Stromal cell of bone marrow (primary cell): ENCODE measurements at regions not wholly inside any gene's neighbourhood (a gene's known extent, or its start where the extent isn't known, plus 50 kb on each side); places are given as distances from the start of the nearest gene placed in this dataset.
"Not testable (repeated sequence)": the region's sequence is repeated elsewhere in the genome, so short reads cannot be mapped to it uniquely, and the experiment has no call there.

Experiments used
- DNase-seq: peaks from one replicate; pipeline ENCODE4 v3.0.0-alpha.2; 2012; ENCODE audit warnings: low read depth

DNA sequence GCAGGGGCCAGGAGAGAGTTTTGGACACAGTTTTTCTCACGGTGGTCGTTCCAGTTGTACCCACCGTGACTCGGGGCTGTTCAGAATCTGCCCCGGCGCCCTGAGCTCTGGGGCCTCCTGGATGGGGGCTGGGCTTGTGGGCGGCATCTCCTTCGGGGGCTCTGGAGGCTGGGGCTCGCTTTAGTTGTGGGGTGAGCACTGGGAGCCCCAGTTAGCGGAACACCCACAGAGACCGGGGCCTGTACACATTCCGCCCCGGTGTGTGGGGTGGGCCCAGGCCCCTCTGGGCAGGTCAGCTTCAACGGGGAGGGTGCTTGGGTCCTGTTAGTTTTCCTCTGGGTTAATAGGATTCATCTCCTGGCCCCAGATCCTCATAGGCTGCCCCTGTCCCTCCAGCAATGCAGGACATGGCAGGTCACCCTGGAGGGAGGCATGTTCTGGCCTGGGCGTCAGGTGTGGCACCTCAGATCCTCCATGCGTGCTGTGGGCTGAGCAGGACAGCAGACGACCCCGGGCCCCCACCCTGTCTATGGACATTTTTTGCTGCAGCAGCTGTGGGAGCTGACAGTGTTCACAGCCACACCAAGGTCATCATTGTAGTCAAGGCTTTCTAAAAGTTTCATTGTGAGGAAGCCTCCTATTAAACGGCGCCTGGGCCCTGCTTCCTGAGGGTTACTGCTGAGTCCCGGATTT lies 393.2 kb downstream of the TMEM121 start:
- no peak for DNase-seq

DNA sequence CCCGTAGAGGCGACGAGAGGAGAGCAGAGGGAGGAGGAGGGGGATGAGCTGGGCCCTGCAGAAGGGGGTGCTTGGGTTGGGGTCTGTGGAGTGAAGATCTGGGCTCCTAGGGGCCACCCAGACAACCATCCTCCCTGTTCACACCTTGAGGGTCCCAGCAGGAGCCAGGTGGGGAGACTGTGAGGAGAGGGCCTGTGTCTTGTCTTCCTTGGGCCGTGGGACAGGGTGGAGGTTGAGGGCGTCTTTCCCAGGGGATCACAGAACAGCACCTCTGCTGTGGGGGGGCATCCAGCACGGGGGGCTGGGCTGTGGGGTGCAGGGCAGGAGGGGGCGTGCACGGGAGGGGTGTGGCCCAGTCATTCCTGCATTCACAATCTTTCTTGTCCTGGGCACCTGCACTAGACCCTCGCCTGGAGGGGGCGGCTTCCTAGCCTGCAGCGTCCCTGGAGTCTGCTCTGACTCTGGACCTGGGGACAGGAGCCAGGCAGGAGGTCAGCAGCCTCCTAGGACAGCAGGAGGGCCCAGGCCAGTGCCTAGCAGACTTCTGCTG lies 393.8 kb downstream of the TMEM121 start:
- DNase-seq = not testable (repeated sequence)

DNA sequence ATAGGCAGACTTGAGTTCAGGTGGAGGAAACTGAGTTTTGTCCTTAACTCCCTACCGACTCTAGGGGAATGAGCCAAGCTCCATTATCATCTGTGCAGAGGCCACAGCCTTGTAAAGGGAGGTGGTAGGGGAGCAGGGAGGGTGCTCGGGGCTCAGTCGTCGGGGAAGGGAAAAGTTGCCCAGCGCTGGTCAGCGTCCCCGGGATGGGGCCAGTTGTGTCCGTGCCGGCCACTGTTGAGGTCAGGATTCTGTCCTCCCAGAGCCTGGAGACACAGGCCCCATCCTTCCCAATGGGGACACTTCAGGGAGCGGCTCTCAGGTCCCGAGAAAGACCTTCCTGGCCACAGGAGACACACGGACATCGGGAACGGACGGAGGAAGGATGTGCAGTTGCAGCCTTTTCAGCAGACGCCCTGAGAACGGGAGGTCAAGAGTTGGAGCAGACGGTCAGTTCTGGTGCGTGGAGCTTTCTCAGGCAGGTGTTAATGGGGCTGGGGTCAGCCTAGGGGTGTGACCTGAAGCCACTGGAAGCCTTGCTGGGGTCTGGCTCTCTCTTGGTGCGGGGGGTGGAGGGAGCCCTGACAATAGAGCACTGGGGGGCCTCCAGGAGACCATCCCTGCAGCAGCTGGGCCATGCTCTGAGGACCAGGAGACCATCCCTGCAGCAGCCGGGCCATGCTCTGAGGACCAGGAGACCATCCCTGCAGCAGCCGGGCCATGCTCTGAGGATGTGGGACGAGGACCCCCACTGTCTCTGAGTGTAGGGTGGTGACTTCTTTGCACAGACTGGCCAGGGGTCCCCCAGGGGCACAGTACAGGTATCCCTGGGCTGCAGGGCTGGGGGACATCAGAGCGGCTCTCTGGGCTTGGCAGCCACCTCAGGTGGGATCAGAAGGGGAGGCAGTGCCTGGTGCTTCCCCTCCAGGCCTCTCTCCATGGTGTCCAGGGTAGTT lies 394.7 kb downstream of the TMEM121 start:
- DNase-seq = not testable (repeated sequence)

DNA sequence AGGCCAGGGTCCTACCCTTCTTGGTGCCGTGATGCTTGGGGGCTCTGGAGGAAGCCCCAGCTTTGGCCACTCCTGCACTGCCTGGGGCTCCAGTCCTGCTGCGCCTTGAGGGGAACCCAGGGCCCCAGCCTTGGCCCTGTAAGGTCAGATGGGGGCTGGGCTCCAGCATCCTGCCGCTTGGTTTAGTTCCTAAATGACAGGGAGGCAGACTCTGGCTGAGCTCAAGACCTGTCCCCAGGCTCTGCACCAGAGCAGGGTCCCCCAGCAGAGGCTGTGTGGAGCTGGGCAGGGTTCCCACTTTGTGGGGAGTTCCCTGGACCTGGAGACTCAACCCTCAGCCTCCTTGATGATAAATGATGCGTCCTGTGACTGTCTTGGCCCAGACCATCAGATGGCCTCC lies 395.4 kb downstream of the TMEM121 start:
- DNase-seq = not testable (repeated sequence)

DNA sequence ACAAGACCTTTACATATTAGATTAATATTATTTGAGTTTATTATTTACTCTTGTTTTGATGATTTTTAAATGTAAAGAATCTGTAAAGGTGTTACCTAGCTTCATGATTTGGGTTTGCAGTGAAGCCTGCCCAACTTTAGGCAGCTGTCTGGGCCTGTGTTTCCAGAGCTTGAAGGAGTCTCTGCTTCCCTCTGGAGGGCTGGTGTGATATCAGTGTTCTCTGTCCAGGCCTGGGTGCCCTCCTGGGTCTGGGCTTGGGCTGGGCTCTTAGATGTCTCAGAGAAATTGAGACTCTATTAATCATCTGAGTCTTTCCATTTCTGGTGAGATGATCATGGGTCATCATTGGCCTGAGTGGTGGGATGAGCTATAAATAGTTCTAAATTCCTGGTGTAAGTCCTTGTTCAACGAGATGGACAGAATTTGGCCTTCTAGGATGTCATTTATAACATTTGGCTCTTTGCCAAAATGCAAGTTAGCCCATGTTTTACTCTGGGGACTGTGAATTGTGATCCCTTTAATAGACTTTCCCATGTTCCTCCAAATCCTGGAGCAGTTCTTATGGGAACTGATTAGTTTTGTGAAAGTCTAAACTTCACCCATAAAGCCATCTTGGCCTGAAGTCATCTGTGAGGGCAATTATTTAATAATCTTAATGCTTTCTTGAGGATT lies 397.3 kb downstream of the TMEM121 start:
- DNase-seq = not testable (repeated sequence)

DNA sequence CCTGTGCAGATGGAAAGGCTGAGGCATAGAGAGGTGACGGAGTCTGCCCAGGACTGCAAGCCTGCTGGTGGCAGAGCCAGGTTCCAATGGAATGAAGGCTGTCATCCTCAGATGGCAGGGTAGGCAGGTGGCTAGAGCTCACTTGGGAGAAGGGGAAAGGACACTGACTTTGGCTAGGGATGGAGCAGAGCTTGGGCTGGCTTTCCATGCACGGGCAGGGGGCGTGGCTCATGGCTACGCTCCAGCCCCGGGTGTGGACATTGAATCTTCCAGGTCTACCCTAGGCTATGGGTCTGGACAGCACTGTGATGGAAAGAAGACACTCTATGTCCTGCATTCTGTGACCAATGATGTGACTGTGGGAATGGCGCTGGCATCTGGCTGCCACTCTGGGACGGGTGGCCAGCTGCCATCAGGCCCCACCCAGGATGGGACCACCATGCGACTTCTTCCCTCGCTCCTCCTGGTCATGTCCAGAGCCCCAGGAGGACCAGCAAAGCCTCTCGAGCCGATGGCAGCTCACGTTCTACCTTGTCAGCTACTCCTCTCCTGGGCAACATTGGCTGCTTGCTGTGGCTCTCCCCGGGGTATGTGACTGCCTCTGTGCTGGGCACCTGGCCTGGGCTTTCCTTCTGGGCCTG lies 398.7 kb downstream of the TMEM121 start:
- DNase-seq = no peak

DNA sequence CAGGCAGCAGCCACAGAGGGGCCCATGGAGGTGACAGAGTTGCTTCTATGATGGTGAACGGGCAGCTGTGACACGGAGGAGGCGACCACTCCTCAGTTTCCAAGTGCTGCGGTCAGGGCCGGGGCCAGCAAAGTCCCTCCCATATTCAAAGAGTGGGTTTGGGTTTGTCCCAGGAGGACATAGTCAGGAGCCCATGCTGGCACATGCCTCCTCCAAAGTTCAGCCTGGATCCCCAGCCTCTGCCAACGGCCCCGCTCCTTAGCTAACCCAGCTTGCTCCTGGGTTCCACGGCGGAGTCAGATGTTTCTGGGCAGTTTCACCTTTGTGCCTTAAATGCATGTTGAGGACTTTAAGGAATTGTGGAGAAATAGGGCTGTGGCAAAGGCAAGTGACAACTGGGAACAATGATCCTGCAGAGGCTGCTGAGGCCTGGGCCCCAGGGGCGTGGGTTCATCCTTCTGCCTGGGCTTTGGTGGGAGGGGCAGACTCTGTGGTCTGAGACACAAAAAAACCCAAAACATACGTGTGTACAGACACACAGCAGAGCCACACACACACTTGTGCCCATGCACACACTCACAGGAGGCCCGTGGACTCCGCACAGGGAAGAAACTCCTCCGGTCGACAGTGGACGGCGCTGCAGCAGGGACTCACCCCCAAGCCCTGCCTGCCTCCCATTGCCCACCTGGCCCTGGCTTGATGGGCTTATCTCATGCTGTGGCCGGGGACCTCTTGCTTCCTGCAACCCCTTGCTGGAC lies 399.4 kb downstream of the TMEM121 start:
- DNase-seq = no peak

DNA sequence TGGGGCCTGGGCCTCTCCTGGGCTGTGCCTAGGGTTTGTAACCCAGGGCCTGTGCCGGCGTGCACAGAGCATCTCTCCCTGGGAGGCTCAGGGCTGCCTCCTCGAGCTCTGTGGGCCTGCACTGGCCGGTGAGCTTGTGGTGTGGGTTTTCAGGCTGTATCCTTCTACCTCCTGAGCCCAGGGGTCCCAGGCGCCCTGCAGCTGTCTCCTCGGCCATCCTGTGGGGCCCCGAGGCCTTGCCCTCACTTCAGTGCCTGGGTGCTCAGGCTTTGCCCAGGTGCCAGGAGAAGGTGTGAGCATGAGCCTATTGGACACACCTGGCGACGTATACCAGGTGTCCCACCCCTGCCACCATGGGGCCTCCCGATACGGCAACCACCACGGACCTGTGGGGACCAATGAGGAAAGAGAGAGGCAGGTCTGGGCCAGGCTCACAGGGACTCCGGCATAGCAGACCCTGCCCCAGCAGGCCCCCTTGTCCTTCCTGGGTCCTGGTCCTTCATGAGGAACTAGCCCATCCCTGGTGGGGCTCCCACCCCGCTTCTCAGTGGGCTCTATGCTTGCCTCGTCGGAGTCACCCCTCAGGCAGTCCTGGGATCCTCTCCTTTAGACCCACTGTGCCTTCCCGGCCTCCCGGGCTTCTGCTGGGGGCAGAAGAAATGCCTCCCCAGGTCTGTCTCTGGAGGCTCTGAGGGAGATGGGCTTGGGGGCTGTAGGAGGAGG lies 400.2 kb downstream of the TMEM121 start:
- DNase-seq = no peak

DNA sequence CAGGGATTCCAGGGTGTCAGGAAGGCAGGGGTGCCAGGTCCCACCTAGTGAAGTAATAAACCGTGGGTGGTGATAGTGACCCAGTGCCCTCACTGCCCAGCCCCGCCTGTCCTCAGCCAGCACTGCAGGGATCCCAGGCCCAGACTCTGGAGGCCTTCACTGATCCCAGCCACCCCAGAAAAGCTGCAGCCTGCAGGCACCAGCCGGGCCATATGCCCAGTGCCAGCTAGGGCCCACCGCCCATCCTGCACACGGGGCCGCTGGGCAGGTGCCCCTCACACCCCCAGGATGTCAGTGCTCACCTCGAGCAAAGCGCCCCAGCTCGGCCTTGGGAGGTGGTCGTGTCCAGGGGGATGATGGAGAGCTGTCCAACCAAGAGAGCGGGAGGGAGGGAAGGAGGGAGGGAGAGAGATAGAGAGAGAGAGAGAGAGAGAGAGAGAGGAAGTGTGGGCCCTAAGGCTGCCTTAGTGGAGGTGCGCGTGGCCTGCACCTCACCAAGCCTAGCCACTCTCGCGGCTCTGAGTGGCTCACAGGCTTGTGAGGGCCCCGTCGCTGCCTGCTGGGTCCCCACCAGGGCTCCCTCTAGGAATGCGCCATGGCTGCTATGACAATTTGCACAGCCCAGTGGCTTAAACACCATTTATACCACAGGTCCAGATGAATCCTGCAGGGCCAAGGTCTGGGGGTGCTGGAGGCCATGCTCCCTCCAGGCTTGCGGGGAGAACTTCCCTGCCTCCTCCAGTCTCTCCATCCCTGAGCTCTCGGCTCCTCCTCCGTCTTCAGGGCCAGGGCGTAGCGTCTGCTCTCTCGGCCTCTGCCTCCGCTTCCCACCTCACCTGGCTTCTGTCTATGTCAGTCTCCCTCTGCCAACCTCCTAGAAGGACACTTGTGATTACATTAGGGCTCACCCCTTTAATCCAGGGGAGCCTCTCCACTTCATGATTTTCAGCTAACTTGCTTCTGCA lies 401.0 kb downstream of the TMEM121 start:
- no peak for DNase-seq

DNA sequence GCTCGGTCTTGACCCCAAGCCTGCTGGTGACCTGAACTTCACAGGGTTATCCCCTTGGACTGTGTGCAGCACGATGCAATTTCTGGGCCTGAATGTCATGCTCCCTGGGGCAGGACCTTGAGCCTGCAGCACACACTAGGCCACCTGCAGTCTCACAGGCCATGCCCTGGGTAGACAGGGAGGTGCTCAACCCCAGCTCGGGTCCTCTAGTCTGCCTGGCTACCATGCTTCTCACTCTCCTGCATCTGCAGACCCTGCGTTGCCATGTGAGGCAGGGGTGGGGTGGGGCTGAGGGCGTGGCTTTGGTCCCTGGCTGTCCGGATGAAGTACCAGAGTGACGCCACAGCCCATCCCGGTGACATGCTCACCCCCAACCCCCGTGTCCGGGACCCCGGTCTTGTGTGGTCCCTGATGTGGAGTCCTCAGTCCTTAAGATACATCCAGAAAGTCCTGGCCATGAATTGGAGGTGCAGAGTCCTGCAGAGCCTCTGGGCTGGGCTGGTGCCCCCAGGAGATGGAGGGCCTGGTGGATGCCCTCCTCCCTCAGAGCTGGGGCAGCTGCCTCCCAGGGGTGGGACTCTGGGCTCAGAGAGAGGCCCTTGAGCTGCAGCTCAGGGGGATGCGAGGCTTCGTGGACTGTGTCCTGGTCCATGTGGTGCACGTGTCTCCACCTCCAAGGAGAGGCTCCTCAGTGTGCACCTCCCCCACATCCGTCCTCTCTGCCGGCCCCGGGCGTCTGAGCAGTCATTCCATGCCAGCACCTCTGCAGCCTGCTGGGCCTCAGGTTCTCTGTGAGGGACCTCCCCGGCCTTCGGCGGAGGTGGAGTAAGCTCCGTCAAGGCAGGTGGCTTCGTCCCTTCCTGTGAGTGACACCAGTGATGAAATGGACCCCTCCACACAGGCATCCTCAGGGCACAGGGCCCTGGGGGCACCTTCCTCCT lies 402.1 kb downstream of the TMEM121 start:
- not testable (repeated sequence) for DNase-seq

DNA sequence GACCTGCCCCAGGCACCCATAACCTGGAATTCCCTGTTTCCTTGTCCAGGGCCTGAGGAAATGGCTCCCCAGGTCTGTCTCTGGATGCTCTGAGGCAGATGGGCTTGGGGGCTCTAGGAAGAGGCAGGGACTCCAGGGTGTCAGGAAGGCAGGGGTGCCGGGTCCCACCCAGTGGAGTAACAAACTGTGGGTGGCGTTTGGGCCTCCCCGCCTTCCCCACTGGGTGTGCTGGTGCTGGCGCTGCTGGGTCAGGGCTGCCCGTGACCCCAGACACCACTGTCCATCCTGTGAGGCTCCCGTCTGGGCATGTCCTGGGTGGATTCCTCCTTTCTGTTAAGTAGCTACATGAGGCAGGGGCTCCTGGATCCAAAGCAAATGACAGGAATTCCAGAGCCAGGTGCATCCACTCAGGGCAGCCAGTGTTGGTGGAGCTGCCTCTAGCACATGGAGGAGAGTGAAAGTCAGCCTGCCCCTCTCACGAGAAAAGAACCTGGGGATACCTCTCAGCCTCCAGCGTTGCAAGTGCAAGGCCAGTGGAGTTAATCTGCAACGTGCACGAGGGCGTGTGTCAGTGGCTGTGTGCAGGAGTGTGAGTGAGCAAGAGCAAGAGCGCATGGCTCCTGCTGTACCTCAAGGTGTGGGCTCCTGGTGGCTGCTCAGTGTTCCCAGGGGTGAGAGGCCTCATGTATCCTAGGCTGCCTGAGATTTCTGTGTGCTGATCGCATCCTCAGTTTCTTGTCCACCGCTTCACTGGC lies 403.1 kb downstream of the TMEM121 start:
- DNase-seq = no peak

DNA sequence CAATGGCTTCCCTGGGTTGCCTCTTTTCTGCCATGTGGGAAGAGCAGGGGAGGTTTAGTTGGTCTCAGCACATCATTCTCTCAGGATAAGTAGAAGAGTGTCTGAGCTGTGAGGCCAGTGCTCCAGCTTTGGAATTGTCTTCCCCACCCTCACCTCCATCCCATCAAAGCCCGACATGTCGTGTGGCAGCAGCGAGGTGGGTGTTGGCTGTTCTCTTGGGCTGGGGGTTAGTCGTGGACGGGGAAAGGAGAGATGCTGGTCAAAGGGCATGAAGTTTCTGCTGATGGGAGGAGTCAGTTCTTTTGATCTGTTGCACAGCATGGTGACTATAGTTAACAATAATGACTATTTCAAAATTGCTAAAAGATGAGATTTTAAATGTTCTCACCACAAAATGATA lies 404.2 kb downstream of the TMEM121 start:
- DNase-seq = no peak

DNA sequence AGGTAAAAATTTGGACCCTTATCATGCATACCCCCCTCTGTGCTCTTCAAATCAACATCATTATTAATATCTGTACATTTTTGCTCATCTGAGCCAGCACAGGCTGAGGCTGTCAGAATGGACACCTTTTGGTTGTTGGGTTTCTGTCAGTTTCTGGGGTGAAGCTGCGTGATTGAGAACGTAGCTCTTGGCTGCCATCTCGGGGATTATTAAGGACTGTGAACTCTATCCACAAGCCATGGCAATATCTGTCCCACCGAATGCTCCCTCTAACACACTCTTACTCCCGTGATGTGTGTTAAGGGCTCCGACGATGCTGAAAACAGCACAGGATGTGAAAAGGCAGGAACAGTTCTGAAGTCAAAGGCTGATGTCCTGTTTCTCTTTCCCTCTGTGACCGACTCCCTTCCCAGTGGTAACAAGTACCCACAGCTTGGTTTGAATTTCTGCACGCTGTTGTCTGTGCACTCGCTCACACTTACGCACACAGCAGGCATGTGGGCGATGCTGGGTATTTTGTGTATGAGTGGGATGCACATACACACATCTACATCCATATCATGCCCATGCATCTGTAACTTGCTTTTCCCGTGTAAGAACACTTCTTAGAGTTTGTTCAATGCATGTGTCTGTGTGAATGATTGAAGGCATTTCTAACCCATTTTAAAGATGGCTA lies 405.6 kb downstream of the TMEM121 start:
- no peak for DNase-seq

DNA sequence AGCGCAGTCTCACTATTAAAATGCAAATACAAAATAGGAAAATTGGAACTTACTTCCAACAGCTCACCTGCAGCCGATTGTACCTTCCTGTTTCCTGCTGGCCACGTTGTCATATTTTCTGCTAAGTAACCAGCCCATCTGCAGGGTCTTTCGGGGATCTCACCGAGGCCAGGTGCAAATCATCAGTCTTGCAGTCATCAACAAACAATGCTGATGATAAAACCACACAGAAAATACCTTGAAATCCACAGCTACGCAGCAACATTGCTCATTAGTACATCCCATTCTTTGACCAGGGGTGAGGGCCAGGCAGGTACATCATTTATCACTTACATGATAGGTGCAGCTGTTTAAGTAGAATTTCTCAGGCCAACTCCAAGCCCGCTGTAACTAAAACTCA lies 406.9 kb downstream of the TMEM121 start:
- no peak for DNase-seq

DNA sequence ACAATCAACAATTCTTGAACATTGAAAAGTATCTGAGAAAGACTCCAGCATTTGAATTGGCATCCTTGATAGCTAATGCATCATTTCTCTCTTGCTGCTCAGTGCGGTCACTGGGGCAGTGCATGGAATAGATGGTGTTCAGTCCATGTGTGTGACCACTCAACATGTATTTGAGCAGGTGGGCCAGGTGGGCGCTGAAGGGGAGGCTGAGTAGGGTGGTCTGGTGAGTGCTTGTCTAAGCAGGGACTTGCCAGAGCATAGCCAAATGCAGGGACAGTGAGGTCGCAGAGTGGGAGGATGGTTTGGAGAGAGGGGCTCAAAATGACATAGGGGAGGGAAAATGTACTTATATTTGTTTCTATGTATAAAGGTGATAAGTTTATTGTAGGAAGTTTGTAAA lies 409.0 kb downstream of the TMEM121 start:
- DNase-seq = no peak

DNA sequence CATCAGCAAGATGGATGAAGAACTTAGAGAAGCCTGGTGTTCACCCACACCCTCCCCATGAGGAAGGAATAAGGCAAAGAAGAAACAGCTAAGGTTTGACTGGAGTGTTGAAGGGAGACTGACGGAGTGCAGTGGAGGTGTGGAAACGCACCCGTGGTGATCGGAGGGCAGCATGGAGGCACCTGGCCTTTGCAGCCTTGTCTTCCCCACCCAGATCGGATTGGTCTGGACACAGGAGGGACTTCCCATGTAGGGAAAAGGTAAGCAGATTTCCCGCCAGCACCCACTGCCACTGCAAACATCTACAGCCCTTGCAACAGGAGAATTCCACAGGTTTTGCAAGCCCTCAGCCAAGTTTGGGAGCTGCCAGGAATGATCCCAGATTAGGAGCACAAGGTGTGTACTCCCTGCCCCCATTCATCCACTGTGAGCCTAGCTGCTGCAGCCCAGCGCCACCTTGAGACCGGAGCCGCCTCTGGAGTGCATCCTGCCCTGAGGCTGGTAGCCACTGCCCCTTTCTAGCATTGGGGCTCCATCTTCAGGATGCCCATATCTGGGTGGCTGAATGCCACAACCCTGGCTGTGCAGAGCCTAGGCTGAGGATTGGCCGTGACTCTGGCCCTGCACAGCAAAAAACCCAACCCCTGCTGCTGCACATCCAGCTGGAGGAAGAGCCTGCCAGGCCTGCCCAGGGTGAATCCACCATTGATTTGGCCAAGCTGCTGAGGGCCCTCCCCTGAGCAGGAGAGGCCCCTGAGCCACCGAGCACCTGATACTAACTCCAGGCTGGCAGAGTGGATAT lies 411.1 kb downstream of the TMEM121 start:
- no peak for DNase-seq
